Endothelial cell of umbilical vein (primary cell): ENCODE measurements at regions not wholly inside any gene's neighbourhood (a gene's known extent, or its start where the extent isn't known, plus 50 kb on each side); places are given as distances from the start of the nearest gene placed in this dataset.

Source experiments
- BruUV-seq: library from RNA; stranded (reverse); fragments of 400-500 nt; replicated peaks from 2 replicates; lab custom pipeline; 2021; lab: Mats Ljungman, UMichigan
- CTCF ChIA-PET: fragments of 300-600, 350-600 bp; sonication (Branson Sonifier 250); formaldehyde crosslinking; loops from one replicate; lab custom pipeline; 2021; ENCODE audit warnings: antibody characterized with exemption, inconsistent platforms; lab: Charles Lee
- POLR2A ChIA-PET: fragments of 300-600, 350-600 bp; sonication (Branson Sonifier 250); formaldehyde crosslinking; loops from one replicate; lab custom pipeline; 2021; ENCODE audit warnings: antibody characterized with exemption, inconsistent platforms; lab: Charles Lee
- DNase-seq: peaks from one replicate; pipeline ENCODE4 v3.0.0-alpha.2; 2011; ENCODE audit warnings: low read depth, low spot score
- FAIRE-seq: peaks from 2 replicates; lab custom pipeline; 2011; peaks lifted over from hg19 to GRCh38; lab: Jason Lieb, UNC
- H2AFZ ChIP-seq: 2 replicates; pipeline ENCODE4 v1.6.0; 2012; ENCODE audit warnings: low read depth, low read length, control low read depth, inconsistent platforms
- H3K27ac ChIP-seq: 2 replicates; pipeline ENCODE4 v1.5.1; 2011; ENCODE audit warnings: low read depth, mild to moderate bottlenecking, control low read depth, low read length, moderate library complexity; ENCODE audit not compliant: insufficient read depth
- H3K27me3 ChIP-seq, 2 experiments: 2 replicates each; pipeline versions ENCODE4 v1.6.0 to v1.6.1; 2011; ENCODE audit warnings: low read length in 2 of 2, mixed read lengths in 1 of 2; ENCODE audit not compliant: control insufficient read depth in 2 of 2, insufficient read depth in 2 of 2
- H3K36me3 ChIP-seq, 2 experiments: 2 replicates in 1 of 2; 3 replicates in 1 of 2; pipeline ENCODE4 v1.5.1; 2011; ENCODE audit warnings: low read length in 2 of 2, mild to moderate bottlenecking in 1 of 2, moderate library complexity in 1 of 2; ENCODE audit not compliant: control insufficient read depth in 2 of 2, insufficient read depth in 2 of 2; ENCODE audit errors: extremely low read depth in 1 of 2
- H3K4me1 ChIP-seq: 3 replicates; pipeline ENCODE4 v1.5.1; 2011; ENCODE audit warnings: mild to moderate bottlenecking, low read length; ENCODE audit not compliant: control insufficient read depth, insufficient read depth; ENCODE audit errors: extremely low read depth
- H3K4me2 ChIP-seq: 2 replicates; pipeline ENCODE4 v1.6.1; 2011; ENCODE audit warnings: low read length, control low read depth, mixed read lengths; ENCODE audit not compliant: insufficient read depth
- H3K4me3 ChIP-seq, 3 experiments: fragments of 200-600 bp in 1 of 3; sonication (generic), shearing (Covaris generic) in 1 of 3; replicated peaks in 1 of 3; 2 replicates each; pipeline ENCODE4 v1.5.1; 2011 to 2016; ENCODE audit warnings: control low read depth in 3 of 3, low read length in 3 of 3, mild to moderate bottlenecking in 2 of 3, inconsistent platforms in 1 of 3, low read depth in 1 of 3, moderate library complexity in 1 of 3; ENCODE audit not compliant: insufficient read depth in 1 of 3
- H3K79me2 ChIP-seq: 2 replicates; pipeline ENCODE4 v1.6.0; 2012; ENCODE audit warnings: low read length, inconsistent platforms; ENCODE audit not compliant: control insufficient read depth, insufficient read depth
- H3K9ac ChIP-seq: replicated peaks from 2 replicates; pipeline ENCODE3; 2011; ENCODE audit warnings: low read length, control low read depth; ENCODE audit not compliant: insufficient read depth; ENCODE audit errors: extremely low read depth
- H3K9me1 ChIP-seq: replicated peaks from 3 replicates; pipeline ENCODE4 v1.6.0; 2011; ENCODE audit warnings: mild to moderate bottlenecking, low read length; ENCODE audit not compliant: control insufficient read depth, insufficient read depth; ENCODE audit errors: extremely low read depth
- H3K9me3 ChIP-seq: replicated peaks from 2 replicates; pipeline ENCODE4 v1.5.1; 2012; ENCODE audit warnings: low read length, inconsistent platforms; ENCODE audit not compliant: control insufficient read depth, insufficient read depth
- H4K20me1 ChIP-seq: replicated peaks from 2 replicates; pipeline ENCODE3; 2011; ENCODE audit warnings: mild to moderate bottlenecking, low read length; ENCODE audit not compliant: control insufficient read depth, insufficient read depth; ENCODE audit errors: extremely low read depth
- CTCF ChIP-seq, 2 donors: IDR thresholded peaks; 1 replicate in 1 of 2; 2 replicates in 1 of 2; pipeline ENCODE4 v1.5.1; 2011; ENCODE audit warnings: low read length in 2 of 2, mild to moderate bottlenecking in 2 of 2, moderate library complexity in 2 of 2, control low read depth in 1 of 2, inconsistent platforms in 1 of 2, low read depth in 1 of 2; ENCODE audit not compliant: insufficient read depth in 1 of 2; ENCODE audit errors: extremely low read depth in 1 of 2
- EZH2 ChIP-seq: IDR thresholded peaks from 2 replicates; pipeline ENCODE4 v1.6.1; 2012; ENCODE audit warnings: borderline replicate concordance, low read depth, mild to moderate bottlenecking, moderate library complexity, low read length, inconsistent platforms; ENCODE audit not compliant: severe bottlenecking
- FOS ChIP-seq: IDR thresholded peaks from 2 replicates; pipeline ENCODE4 v1.6.1; 2011; ENCODE audit warnings: mild to moderate bottlenecking, low read length, moderate library complexity, borderline replicate concordance; ENCODE audit not compliant: insufficient read depth
- GATA2 ChIP-seq: IDR thresholded peaks from 2 replicates; pipeline ENCODE4 v1.7.0; 2011; ENCODE audit warnings: low read depth, mild to moderate bottlenecking, moderate library complexity, mixed read lengths, low read length; ENCODE audit not compliant: insufficient read length, insufficient read depth
- JUN ChIP-seq: IDR thresholded peaks from 2 replicates; pipeline ENCODE4 v1.6.1; 2011; ENCODE audit warnings: borderline replicate concordance, low read depth; ENCODE audit not compliant: insufficient read length, insufficient read depth
- MAX ChIP-seq: IDR thresholded peaks from 2 replicates; pipeline ENCODE4 v1.6.1; 2011; ENCODE audit not compliant: insufficient read depth, insufficient read length
- MYC ChIP-seq: IDR thresholded peaks from one replicate; pipeline ENCODE4 v1.6.1; 2011; ENCODE audit warnings: mild to moderate bottlenecking, low read depth, low read length
- POLR2A ChIP-seq: IDR thresholded peaks from 2 replicates; pipeline ENCODE4 v1.6.1; 2012; ENCODE audit warnings: low read depth, mild to moderate bottlenecking, control low read depth, low read length
- POLR2AphosphoS5 ChIP-seq: IDR thresholded peaks from 2 replicates; pipeline ENCODE4 v1.6.1; 2012; ENCODE audit warnings: low read depth, mild to moderate bottlenecking, control low read depth, low read length, moderate library complexity; ENCODE audit not compliant: insufficient read depth
- dilution Hi-C: fragments of 300-500 bp; cut with MboI; formaldehyde crosslinking; loops from one replicate; pipeline ENCODE4 v1.15.0; 2019; ENCODE audit warnings: low sequenced_read_pairs; ENCODE audit not compliant: extremely low pct_ligation_motif_present
- intact Hi-C: fragments of 100-400 bp; cut with micrococcal nuclease; formaldehyde crosslinking; loops from one replicate; pipeline ENCODE4 v1.10.0; 2022

GRCh38 chr6:120622127-120622631 is 712.1 kb downstream of the TBC1D32 start:
- H2AFZ ChIP-seq = no peak overlapping the region
- H3K9ac ChIP-seq = no peak overlapping the region
- no peaks in the 10 kb centered on the region for H4K20me1 ChIP-seq
- no peaks in the 10 kb centered on the region for H3K79me2 ChIP-seq
- FAIRE-seq = no peak
- H3K27ac ChIP-seq = no peak overlapping the region
- no peaks in the 10 kb centered on the region for H3K36me3 ChIP-seq
- H3K9me3 ChIP-seq = no peaks in the 10 kb centered on the region
- ChIA-PET POLR2A (no interaction called here), CTCF (no interaction called here)
- intact Hi-C loops (no loop called here), dilution Hi-C loops (no loop called here)
- no TSS peak for BruUV-seq
- no peak overlapping the region for H3K4me2 ChIP-seq
- no peaks in the 10 kb centered on the region for H3K27me3 ChIP-seq
- H3K4me1 ChIP-seq = no peaks in the 10 kb centered on the region
- H3K9me1 ChIP-seq = no peaks in the 10 kb centered on the region
- no peak overlapping the region for H3K4me3 ChIP-seq
- DNase-seq = no peak
- TF ChIP-seq GATA2 (no peak), POLR2AphosphoS5 (no peak), MAX (no peak), JUN (no peak), POLR2A (no peak), MYC (no peak), EZH2 (no peak), FOS (no peak), CTCF (IDR thresholded peaks at IDR 0.05; ENCODE audit: extremely low read depth in 1 of 2, insufficient read depth in 1 of 2, low read depth in 1 of 2, low read length in 2 of 2) (no peak)
